Keratinocyte (primary cell): ENCODE measurements at regions not wholly inside any gene's neighbourhood (a gene's known extent, or its start where the extent isn't known, plus 50 kb on each side); places are given as distances from the start of the nearest gene placed in this dataset.

Experiments used
- DNase-seq: peaks from one replicate; pipeline ENCODE4 v3.0.0-alpha.2; 2011; ENCODE audit warnings: low read depth, missing footprints, low spot score
- FAIRE-seq: peaks from 2 replicates; lab custom pipeline; 2011; peaks lifted over from hg19 to GRCh38; lab: Jason Lieb, UNC
- H2AFZ ChIP-seq: 2 replicates; pipeline ENCODE4 v1.6.0; 2012; ENCODE audit warnings: low read length, control low read depth, inconsistent platforms; ENCODE audit not compliant: control insufficient read depth
- H3K27ac ChIP-seq: 2 replicates; pipeline ENCODE4 v1.5.1; 2011; ENCODE audit warnings: low read length; ENCODE audit not compliant: control insufficient read depth, insufficient read depth
- H3K27me3 ChIP-seq: 3 replicates; pipeline ENCODE4 v1.6.0; 2011; ENCODE audit warnings: low read length; ENCODE audit not compliant: control insufficient read depth, insufficient read depth; ENCODE audit errors: extremely low read depth
- H3K36me3 ChIP-seq, 2 experiments: 2 replicates in 1 of 2; 3 replicates in 1 of 2; pipeline ENCODE4 v1.5.1; 2011; ENCODE audit warnings: low read length in 2 of 2, mild to moderate bottlenecking in 1 of 2; ENCODE audit not compliant: control insufficient read depth in 2 of 2, insufficient read depth in 2 of 2; ENCODE audit errors: extremely low read depth in 1 of 2
- H3K4me1 ChIP-seq: 3 replicates; pipeline ENCODE4 v1.5.1; 2011; ENCODE audit warnings: low read length; ENCODE audit not compliant: control insufficient read depth, insufficient read depth; ENCODE audit errors: extremely low read depth
- H3K4me2 ChIP-seq: 3 replicates; pipeline ENCODE4 v1.6.0; 2011; ENCODE audit warnings: low read depth, low read length; ENCODE audit not compliant: control insufficient read depth, insufficient read depth; ENCODE audit errors: extremely low read depth
- H3K4me3 ChIP-seq, 3 experiments: fragments of 200-600 bp in 1 of 3; sonication (generic) in 1 of 3; 2 replicates in 2 of 3; 3 replicates in 1 of 3; pipeline ENCODE4 v1.5.1; 2011 to 2016; ENCODE audit warnings: low read length in 3 of 3, mild to moderate bottlenecking in 3 of 3, control low read depth in 2 of 3, inconsistent platforms in 1 of 3, low read depth in 1 of 3, mixed read lengths in 1 of 3, mixed run types in 1 of 3, moderate library complexity in 1 of 3; ENCODE audit not compliant: control insufficient read depth in 2 of 3, insufficient read depth in 2 of 3; ENCODE audit errors: extremely low read depth in 1 of 3
- H3K79me2 ChIP-seq: 2 replicates; pipeline ENCODE4 v1.6.0; 2012; ENCODE audit warnings: low read length; ENCODE audit not compliant: control insufficient read depth, insufficient read depth
- H3K9ac ChIP-seq: 3 replicates; pipeline ENCODE4 v1.6.0; 2011; ENCODE audit warnings: low read length; ENCODE audit not compliant: control insufficient read depth, insufficient read depth; ENCODE audit errors: extremely low read depth
- H3K9me1 ChIP-seq: 3 replicates; pipeline ENCODE4 v1.6.0; 2011; ENCODE audit warnings: low read length; ENCODE audit not compliant: control insufficient read depth, insufficient read depth; ENCODE audit errors: extremely low read depth
- H3K9me3 ChIP-seq: 2 replicates; pipeline ENCODE4 v1.5.1; 2012; ENCODE audit warnings: low read depth, low read length; ENCODE audit not compliant: control insufficient read depth
- H4K20me1 ChIP-seq: 3 replicates; pipeline ENCODE4 v1.6.0; 2011; ENCODE audit warnings: low read length; ENCODE audit not compliant: control insufficient read depth, insufficient read depth; ENCODE audit errors: extremely low read depth
- EZH2 ChIP-seq: IDR thresholded peaks from one replicate; pipeline ENCODE4 v1.6.1; 2012; ENCODE audit warnings: inconsistent platforms, mild to moderate bottlenecking, low read length, moderate library complexity
- dilution Hi-C: fragments of 300-500 bp; cut with MboI; formaldehyde crosslinking; loops from one replicate; pipeline ENCODE4 v1.7.0; 2020; ENCODE audit warnings: low sequenced_read_pairs; ENCODE audit not compliant: extremely low pct_ligation_motif_present
- TF ChIP-seq, protein P1 (sequence below), 3 experiments: IDR thresholded peaks in 1 of 3; conservative IDR thresholded peaks in 1 of 3; optimal IDR thresholded peaks in 1 of 3; 2 replicates in 2 of 3; 3 replicates in 1 of 3; pipeline versions ENCODE3 to v1.5.1; 2011; ENCODE audit warnings: low read length in 3 of 3, mild to moderate bottlenecking in 3 of 3, moderate library complexity in 2 of 3, control low read depth in 1 of 3, inconsistent platforms in 1 of 3; ENCODE audit not compliant: insufficient read depth in 2 of 3; ENCODE audit errors: extremely low read depth in 1 of 3

DNA sequence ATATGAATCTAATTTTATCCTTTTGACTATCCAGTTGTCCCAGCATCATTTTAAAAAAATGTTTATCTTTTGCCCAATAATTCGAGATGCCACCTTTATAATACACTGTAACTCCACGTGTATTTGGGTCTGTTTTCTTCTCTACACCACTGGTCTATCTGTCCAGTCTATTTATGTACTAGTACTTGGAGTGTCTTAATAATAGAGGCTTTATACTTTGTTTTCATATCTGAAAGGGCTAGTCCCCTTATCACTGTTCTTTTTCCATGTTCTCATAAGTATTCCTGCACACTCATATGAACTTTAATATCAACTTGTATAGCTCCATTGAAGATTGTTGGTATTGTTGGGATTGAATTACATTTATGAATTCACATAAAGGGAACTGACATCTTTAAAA, 101.1 kb upstream of the RMP24 start:
- Histone ChIP-seq H4K20me1 (no peaks in the 10 kb centered on the region), H3K27ac (no peak overlapping the region), H3K4me2 (no peak overlapping the region), H3K27me3 (no peaks in the 10 kb centered on the region), H3K9ac (no peak overlapping the region), H3K4me3 (no peak overlapping the region), H3K9me1 (no peaks in the 10 kb centered on the region), H3K9me3 (no peaks in the 10 kb centered on the region), H3K4me1 (peaks cover 13% of the 10 kb centered on the region), H3K36me3 (no peaks in the 10 kb centered on the region), H2AFZ (no peak overlapping the region), H3K79me2 (no peaks in the 10 kb centered on the region)
- no peak for FAIRE-seq
- no peak for DNase-seq
- dilution Hi-C loops = no loop called here
- TF ChIP-seq EZH2 = no peak
- TF ChIP-seq, protein P1, sequence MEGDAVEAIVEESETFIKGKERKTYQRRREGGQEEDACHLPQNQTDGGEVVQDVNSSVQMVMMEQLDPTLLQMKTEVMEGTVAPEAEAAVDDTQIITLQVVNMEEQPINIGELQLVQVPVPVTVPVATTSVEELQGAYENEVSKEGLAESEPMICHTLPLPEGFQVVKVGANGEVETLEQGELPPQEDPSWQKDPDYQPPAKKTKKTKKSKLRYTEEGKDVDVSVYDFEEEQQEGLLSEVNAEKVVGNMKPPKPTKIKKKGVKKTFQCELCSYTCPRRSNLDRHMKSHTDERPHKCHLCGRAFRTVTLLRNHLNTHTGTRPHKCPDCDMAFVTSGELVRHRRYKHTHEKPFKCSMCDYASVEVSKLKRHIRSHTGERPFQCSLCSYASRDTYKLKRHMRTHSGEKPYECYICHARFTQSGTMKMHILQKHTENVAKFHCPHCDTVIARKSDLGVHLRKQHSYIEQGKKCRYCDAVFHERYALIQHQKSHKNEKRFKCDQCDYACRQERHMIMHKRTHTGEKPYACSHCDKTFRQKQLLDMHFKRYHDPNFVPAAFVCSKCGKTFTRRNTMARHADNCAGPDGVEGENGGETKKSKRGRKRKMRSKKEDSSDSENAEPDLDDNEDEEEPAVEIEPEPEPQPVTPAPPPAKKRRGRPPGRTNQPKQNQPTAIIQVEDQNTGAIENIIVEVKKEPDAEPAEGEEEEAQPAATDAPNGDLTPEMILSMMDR (optimal IDR thresholded peaks at IDR 0.05 in 1 of 3, IDR thresholded peaks at IDR 0.05 in 1 of 3, conservative IDR thresholded peaks at IDR 0.05 in 1 of 3; ENCODE audit: extremely low read depth in 1 of 3, insufficient read depth in 2 of 3, low read length in 3 of 3) = no peak

DNA sequence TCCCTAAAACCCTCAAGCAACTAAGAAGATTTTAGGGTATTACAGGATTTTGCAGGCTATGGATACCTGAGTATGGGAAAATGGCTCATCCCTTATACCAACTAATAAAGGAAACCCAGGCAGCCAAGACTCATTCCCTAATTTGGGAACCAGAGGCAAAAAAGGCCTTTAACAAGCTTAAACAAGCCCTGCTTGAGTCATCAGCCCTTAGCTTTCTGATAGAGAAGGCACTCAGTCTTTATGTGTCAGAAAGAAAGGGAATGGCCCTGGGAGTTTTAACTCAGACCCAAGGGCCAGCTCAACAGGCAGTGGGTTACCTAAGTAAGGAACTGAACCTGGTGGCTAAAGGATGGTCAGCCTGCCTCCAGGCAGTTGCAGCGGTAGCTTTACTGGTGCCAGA, 96.9 kb upstream of the RMP24 start:
- TF ChIP-seq, protein P1 (optimal IDR thresholded peaks at IDR 0.05 in 1 of 3, IDR thresholded peaks at IDR 0.05 in 1 of 3, conservative IDR thresholded peaks at IDR 0.05 in 1 of 3; ENCODE audit: extremely low read depth in 1 of 3, insufficient read depth in 2 of 3, low read length in 3 of 3) = no peak
- no peak for TF ChIP-seq EZH2
- dilution Hi-C loops = no loop called here
- Histone ChIP-seq H3K79me2 (no peaks in the 10 kb centered on the region), H4K20me1 (no peaks in the 10 kb centered on the region), H3K27me3 (no peaks in the 10 kb centered on the region), H3K9ac (no peak overlapping the region), H3K36me3 (no peaks in the 10 kb centered on the region), H3K4me3 (no peak overlapping the region), H3K9me1 (no peaks in the 10 kb centered on the region), H3K4me2 (peak overlapping the region; percentile 22), H2AFZ (no peak overlapping the region), H3K4me1 (peaks cover 13% of the 10 kb centered on the region), H3K27ac (no peak overlapping the region), H3K9me3 (no peaks in the 10 kb centered on the region)
- peak; percentile 49 for DNase-seq
- peak; percentile 94 for FAIRE-seq
